ENCODE measurements at regions not wholly inside any gene's neighbourhood (a gene's known extent, or its start where the extent isn't known, plus 50 kb on each side); places are given as distances from the start of the nearest gene placed in this dataset.

GRCh38 chr1:63082766-63083165 lies 239.6 kb upstream of the FOXD3 start:
- TF ChIP-seq CTCF (IDR thresholded peaks at IDR 0.05) = no peak
- no peak for TF ChIP-seq POLR2A (IDR thresholded peaks at IDR 0.05)

All from body of pancreas (tissue), 4 donors.